ENCODE measurements at regions not wholly inside any gene's neighbourhood (a gene's known extent, or its start where the extent isn't known, plus 50 kb on each side); places are given as distances from the start of the nearest gene placed in this dataset.
"Not testable (repeated sequence)": the region's sequence is repeated elsewhere in the genome, so short reads cannot be mapped to it uniquely, and the experiment has no call there.

DNA sequence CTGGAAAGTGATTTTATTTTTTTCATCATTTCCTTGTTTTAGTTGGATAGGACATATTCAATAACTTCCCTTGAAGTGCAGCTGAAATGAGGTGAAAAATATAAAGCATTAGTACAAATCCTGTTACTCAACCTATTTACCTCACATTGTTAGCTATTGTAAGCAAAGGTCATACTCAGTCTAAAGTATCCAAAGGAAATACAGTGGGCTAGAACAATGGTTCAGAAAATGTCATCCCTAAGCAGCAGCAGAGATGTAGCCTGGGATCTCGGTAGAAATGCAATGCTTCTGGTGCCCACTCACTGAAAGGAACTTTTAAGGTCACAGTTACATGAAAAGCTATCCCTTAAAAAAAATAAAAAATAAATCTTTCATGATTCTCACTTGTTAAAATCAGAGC lies 300.6 kb downstream of the PPP4R3C start:
- H3K27me3 ChIP-seq (ENCODE audit: control insufficient read depth, insufficient read depth, low read length, poor library complexity, severe bottlenecking): no peaks in the 10 kb centered on the region
- H3K27ac Mint-ChIP-seq: no peak overlapping the region
- no peaks in the 10 kb centered on the region for H3K4me1 Mint-ChIP-seq
- peaks cover 35% of the 10 kb centered on the region for H3K9me3 Mint-ChIP-seq
- H3K4me1 ChIP-seq (ENCODE audit: control insufficient read depth, insufficient read depth, low read length): no peaks in the 10 kb centered on the region
- TF ChIP-seq, protein P1, sequence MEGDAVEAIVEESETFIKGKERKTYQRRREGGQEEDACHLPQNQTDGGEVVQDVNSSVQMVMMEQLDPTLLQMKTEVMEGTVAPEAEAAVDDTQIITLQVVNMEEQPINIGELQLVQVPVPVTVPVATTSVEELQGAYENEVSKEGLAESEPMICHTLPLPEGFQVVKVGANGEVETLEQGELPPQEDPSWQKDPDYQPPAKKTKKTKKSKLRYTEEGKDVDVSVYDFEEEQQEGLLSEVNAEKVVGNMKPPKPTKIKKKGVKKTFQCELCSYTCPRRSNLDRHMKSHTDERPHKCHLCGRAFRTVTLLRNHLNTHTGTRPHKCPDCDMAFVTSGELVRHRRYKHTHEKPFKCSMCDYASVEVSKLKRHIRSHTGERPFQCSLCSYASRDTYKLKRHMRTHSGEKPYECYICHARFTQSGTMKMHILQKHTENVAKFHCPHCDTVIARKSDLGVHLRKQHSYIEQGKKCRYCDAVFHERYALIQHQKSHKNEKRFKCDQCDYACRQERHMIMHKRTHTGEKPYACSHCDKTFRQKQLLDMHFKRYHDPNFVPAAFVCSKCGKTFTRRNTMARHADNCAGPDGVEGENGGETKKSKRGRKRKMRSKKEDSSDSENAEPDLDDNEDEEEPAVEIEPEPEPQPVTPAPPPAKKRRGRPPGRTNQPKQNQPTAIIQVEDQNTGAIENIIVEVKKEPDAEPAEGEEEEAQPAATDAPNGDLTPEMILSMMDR (conservative IDR thresholded peaks at IDR 0.05): no peak
- H3K4me3 ChIP-seq (ENCODE audit: low read length): no peak overlapping the region
- no peaks in the 10 kb centered on the region for H3K27me3 Mint-ChIP-seq (ENCODE audit: insufficient read depth)
- no peaks in the 10 kb centered on the region for H3K36me3 Mint-ChIP-seq (ENCODE audit: low read depth)
- H3K9me3 ChIP-seq (ENCODE audit: control insufficient read depth, low read length): no peaks in the 10 kb centered on the region
- H3K9ac ChIP-seq (ENCODE audit: extremely low read depth, low read length, poor library complexity, severe bottlenecking): no peak overlapping the region
- 73% methylated on average over 1 of the region's 1 CpG; no CpG with 5 or more reads in 1 of the 2 experiments for WGBS, 2 experiments (ENCODE audit: insufficient coverage in 1 of 2, insufficient read length in 1 of 2)
- H3K4me3 Mint-ChIP-seq: no peak overlapping the region
- H3K27ac ChIP-seq (ENCODE audit: low read depth, low read length): no peak overlapping the region
- no peak for DNase-seq
- H3K36me3 ChIP-seq (ENCODE audit: control insufficient read depth, insufficient read depth, low read length): no peaks in the 10 kb centered on the region

DNA sequence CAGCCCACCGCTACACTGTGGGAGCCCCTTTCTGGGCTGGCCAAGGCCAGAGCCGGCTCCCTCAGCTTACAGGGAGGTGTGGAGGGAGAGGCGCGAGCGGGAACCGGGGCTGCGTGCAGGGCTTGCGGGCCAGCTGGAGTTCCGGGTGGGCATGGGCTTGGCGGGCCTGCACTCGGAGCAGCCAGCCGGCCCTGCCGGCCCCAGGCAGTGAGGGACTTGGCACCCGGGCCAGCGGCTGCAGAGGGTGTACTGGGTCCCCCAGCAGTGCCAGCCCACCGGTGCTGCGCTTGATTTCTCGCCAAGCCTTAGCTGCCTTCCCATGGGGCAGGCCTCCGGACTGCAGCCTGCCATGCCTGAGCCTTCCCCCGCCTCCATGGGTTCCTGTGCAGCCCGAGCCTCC lies 306.2 kb downstream of the PPP4R3C start:
- H3K4me3 ChIP-seq (ENCODE audit: low read length); H3K4me3 Mint-ChIP-seq; DNase-seq; H3K4me1 ChIP-seq (ENCODE audit: control insufficient read depth, insufficient read depth, low read length); H3K27ac Mint-ChIP-seq; H3K4me1 Mint-ChIP-seq; H3K27me3 ChIP-seq (ENCODE audit: control insufficient read depth, insufficient read depth, low read length, poor library complexity, severe bottlenecking); H3K36me3 ChIP-seq (ENCODE audit: control insufficient read depth, insufficient read depth, low read length); H3K27ac ChIP-seq (ENCODE audit: low read depth, low read length); H3K9me3 ChIP-seq (ENCODE audit: control insufficient read depth, low read length); H3K27me3 Mint-ChIP-seq (ENCODE audit: insufficient read depth); H3K36me3 Mint-ChIP-seq (ENCODE audit: low read depth); H3K9ac ChIP-seq (ENCODE audit: extremely low read depth, low read length, poor library complexity, severe bottlenecking): not testable (repeated sequence)
- WGBS, 2 experiments (ENCODE audit: insufficient coverage in 1 of 2, insufficient read length in 1 of 2): 92% methylated on average over 9 of the region's 21 CpGs; no CpG with 5 or more reads in 1 of the 2 experiments
- H3K9me3 Mint-ChIP-seq: peaks cover 37% of the 10 kb centered on the region

DNA sequence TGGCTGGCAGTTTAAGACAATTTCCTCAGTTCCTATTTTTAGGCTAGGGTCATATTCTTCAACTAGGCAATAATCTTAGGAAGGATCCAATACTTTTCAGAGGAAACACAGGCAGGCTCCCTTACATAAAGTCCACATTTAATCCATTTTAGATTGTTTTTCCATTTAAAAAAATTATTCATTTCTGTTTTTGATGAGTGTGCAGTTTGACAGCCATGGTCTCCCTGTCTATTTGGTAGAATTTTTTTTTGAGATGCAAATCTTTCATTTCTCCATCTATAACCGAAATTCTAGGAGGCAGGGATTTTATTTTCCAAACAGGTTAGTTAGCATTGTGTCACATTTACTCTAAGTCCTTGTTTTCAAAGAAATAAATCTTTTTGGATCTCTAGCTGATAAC lies 326.8 kb downstream of the PPP4R3C start:
- Histone ChIP-seq H3K4me1 (ENCODE audit: control insufficient read depth, insufficient read depth, low read length) (no peaks in the 10 kb centered on the region), H3K36me3 (ENCODE audit: control insufficient read depth, insufficient read depth, low read length) (no peaks in the 10 kb centered on the region), H3K4me3 (ENCODE audit: low read length) (no peak overlapping the region), H3K27ac (ENCODE audit: low read depth, low read length) (no peak overlapping the region), H3K9ac (ENCODE audit: extremely low read depth, low read length, poor library complexity, severe bottlenecking) (no peak overlapping the region), H3K27me3 (ENCODE audit: control insufficient read depth, insufficient read depth, low read length, poor library complexity, severe bottlenecking) (no peaks in the 10 kb centered on the region), H3K9me3 (ENCODE audit: control insufficient read depth, low read length) (no peaks in the 10 kb centered on the region)
- Mint-ChIP-seq H3K9me3 (peaks cover 27% of the 10 kb centered on the region), H3K27me3 (ENCODE audit: insufficient read depth) (no peaks in the 10 kb centered on the region), H3K27ac (no peak overlapping the region), H3K4me3 (no peak overlapping the region), H3K4me1 (no peaks in the 10 kb centered on the region), H3K36me3 (ENCODE audit: low read depth) (no peaks in the 10 kb centered on the region)
- WGBS, 2 experiments (ENCODE audit: insufficient coverage in 1 of 2, insufficient read length in 1 of 2): no CpG with 5 or more reads among the region's 1 CpG
- TF ChIP-seq, protein P1 (conservative IDR thresholded peaks at IDR 0.05): no peak
- DNase-seq: no peak

DNA sequence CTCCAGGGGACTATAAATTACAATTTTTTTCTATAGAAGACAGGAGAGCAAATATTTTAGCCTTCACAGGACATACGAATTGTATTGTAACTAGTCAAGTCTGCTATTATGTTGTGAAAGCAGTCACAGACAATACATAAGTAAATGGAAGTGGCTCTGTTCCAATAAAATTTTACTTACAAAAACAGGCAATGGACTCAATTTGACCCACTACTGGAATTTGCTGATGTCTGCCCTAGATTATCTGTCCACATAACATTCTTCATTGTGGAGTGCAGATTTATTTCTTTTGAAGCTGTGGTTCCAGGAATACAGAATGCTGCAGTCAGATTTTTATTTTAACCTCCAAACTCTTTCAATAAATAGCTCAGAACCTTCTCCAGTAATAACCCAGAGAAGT lies 330.3 kb downstream of the PPP4R3C start:
- Histone ChIP-seq H3K36me3 (ENCODE audit: control insufficient read depth, insufficient read depth, low read length) (no peaks in the 10 kb centered on the region), H3K4me1 (ENCODE audit: control insufficient read depth, insufficient read depth, low read length) (no peaks in the 10 kb centered on the region), H3K9me3 (ENCODE audit: control insufficient read depth, low read length) (no peaks in the 10 kb centered on the region), H3K9ac (ENCODE audit: extremely low read depth, low read length, poor library complexity, severe bottlenecking) (no peak overlapping the region), H3K27ac (ENCODE audit: low read depth, low read length) (no peak overlapping the region), H3K27me3 (ENCODE audit: control insufficient read depth, insufficient read depth, low read length, poor library complexity, severe bottlenecking) (no peaks in the 10 kb centered on the region), H3K4me3 (ENCODE audit: low read length) (no peak overlapping the region)
- no peaks in the 10 kb centered on the region for H3K27me3 Mint-ChIP-seq (ENCODE audit: insufficient read depth)
- no peak for DNase-seq
- no peak overlapping the region for H3K27ac Mint-ChIP-seq
- no peak overlapping the region for H3K4me3 Mint-ChIP-seq
- peaks cover 51% of the 10 kb centered on the region for H3K9me3 Mint-ChIP-seq
- H3K36me3 Mint-ChIP-seq (ENCODE audit: low read depth): no peaks in the 10 kb centered on the region
- no peaks in the 10 kb centered on the region for H3K4me1 Mint-ChIP-seq
- WGBS, 2 experiments (ENCODE audit: insufficient coverage in 1 of 2, insufficient read length in 1 of 2): no CpG with 5 or more reads among the region's 1 CpG
- TF ChIP-seq, protein P1 (conservative IDR thresholded peaks at IDR 0.05): no peak

DNA sequence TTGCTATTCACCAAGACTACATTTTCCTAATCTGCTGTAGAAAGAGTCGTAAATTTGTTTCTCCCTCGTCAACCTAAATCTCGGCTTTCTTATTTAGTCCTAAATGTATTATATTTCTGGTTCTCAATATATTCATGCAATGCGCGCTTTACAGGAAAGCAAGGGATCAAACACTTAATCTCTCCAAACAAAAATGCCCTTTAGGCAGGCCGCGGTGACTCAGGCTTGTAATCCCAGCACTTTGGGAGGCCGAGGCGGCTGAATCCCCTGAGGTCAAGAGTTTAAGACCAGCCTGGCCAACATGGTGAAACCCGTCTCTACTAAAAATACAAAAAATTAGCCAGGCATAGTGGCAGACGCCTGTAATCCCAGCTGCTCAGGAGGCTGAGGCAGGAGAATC lies 376.0 kb downstream of the PPP4R3C start:
- H3K36me3 Mint-ChIP-seq (ENCODE audit: low read depth): not testable (repeated sequence)

More for the DNA sequence above, 376.0 kb downstream of the PPP4R3C start:
- H3K27ac ChIP-seq (ENCODE audit: low read depth, low read length); DNase-seq; H3K27me3 Mint-ChIP-seq (ENCODE audit: insufficient read depth); H3K36me3 ChIP-seq (ENCODE audit: control insufficient read depth, insufficient read depth, low read length); H3K9ac ChIP-seq (ENCODE audit: extremely low read depth, low read length, poor library complexity, severe bottlenecking); H3K9me3 ChIP-seq (ENCODE audit: control insufficient read depth, low read length); H3K27me3 ChIP-seq (ENCODE audit: control insufficient read depth, insufficient read depth, low read length, poor library complexity, severe bottlenecking); H3K4me1 ChIP-seq (ENCODE audit: control insufficient read depth, insufficient read depth, low read length); H3K4me3 Mint-ChIP-seq; H3K4me3 ChIP-seq (ENCODE audit: low read length); H3K4me1 Mint-ChIP-seq; H3K27ac Mint-ChIP-seq: not testable (repeated sequence)
- H3K9me3 Mint-ChIP-seq: peaks cover 38% of the 10 kb centered on the region
- WGBS, 2 experiments (ENCODE audit: insufficient coverage in 1 of 2, insufficient read length in 1 of 2): 91% methylated on average over 5 of the region's 11 CpGs; no CpG with 5 or more reads in 1 of the 2 experiments

All from endodermal cell (in vitro differentiated cells).